ENCODE measurements at regions not wholly inside any gene's neighbourhood (a gene's known extent, or its start where the extent isn't known, plus 50 kb on each side); places are given as distances from the start of the nearest gene placed in this dataset.
A peak's percentile ranks its signal among the peaks of the same experiment; 100 is the strongest.

DNA sequence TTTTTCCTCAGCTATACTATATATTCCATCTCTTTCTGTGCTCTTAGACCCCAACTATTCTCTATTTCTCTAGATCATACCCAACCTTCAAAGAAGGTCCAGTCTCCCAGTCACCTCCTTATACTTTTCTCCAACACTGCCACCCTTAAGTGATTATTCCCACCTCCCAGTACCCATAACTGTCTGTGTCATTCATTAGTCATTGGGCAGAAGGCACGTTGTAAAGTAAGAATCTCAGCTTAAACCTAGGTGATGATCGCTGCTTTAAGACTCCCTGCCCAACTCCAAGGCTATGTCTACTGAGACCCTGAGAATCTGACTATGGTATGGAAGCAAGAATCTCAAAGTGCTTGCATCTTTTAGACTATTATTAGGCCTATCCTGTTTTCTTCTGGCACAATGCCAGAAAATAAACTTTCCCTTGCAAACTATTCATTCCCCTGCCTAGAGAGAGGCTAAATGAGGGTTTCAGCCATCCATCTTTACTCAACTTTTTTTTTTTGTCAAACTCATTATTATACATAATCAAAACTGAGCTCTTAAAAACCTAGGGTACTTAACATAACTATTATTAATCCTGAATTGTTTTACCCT is 174.3 kb upstream of the DPT start:
- Histone ChIP-seq H3K27ac (no peak overlapping the region), H3K4me1 (peaks cover 23 to 24% of the 10 kb centered on the region in 2 donors), H3K4me3 (replicated peaks in 1 of 3) (no peak overlapping the region), H3K36me3 (no peaks in the 10 kb centered on the region), H3K27me3 (no peaks in the 10 kb centered on the region), H3K9me3 (no peaks in the 10 kb centered on the region)
- TF ChIP-seq POLR2A (IDR thresholded peaks at IDR 0.05) = no peak
- TF ChIP-seq, protein P1, sequence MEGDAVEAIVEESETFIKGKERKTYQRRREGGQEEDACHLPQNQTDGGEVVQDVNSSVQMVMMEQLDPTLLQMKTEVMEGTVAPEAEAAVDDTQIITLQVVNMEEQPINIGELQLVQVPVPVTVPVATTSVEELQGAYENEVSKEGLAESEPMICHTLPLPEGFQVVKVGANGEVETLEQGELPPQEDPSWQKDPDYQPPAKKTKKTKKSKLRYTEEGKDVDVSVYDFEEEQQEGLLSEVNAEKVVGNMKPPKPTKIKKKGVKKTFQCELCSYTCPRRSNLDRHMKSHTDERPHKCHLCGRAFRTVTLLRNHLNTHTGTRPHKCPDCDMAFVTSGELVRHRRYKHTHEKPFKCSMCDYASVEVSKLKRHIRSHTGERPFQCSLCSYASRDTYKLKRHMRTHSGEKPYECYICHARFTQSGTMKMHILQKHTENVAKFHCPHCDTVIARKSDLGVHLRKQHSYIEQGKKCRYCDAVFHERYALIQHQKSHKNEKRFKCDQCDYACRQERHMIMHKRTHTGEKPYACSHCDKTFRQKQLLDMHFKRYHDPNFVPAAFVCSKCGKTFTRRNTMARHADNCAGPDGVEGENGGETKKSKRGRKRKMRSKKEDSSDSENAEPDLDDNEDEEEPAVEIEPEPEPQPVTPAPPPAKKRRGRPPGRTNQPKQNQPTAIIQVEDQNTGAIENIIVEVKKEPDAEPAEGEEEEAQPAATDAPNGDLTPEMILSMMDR (IDR thresholded peaks at IDR 0.05) = no peak
- intact Hi-C loops (cut with DNase I) = no loop called here
- WGBS, 2 donors = 90 to 95% methylated on average over 2 of the region's 2 CpGs
- no peak for DNase-seq

DNA sequence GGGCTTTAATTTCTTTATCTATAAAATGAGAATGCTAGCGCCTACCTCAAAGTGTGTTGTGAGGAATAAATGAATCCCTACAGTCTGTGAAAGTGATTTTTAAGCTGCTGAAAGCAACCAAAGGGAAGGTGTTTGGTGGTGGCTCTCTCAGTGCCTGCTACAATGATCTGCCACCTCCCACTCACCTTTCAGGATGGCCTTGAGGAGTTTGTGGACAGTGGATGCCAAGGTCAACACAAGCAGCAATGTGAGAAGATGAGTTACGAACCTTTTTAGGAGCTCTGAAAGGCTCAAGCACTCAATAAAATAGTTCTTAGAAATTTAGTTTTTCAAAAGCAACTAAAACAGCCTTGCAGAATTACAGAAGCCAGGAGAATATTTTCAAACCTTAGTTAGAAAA is 176.6 kb upstream of the DPT start:
- no peaks in the 10 kb centered on the region for H3K27me3 ChIP-seq
- TF ChIP-seq, protein P1 (IDR thresholded peaks at IDR 0.05) = no peak
- TF ChIP-seq POLR2A (IDR thresholded peaks at IDR 0.05) = no peak
- no peaks in the 10 kb centered on the region for H3K9me3 ChIP-seq
- WGBS, 2 donors = 92 to 98% methylated on average over 2 of the region's 2 CpGs
- H3K27ac ChIP-seq = no peak overlapping the region
- no peak overlapping the region for H3K4me3 ChIP-seq (replicated peaks in 1 of 3)
- no peak for DNase-seq
- peaks cover 23 to 24% of the 10 kb centered on the region in 2 donors for H3K4me1 ChIP-seq
- no peaks in the 10 kb centered on the region for H3K36me3 ChIP-seq
- intact Hi-C loops (cut with DNase I) = no loop called here

DNA sequence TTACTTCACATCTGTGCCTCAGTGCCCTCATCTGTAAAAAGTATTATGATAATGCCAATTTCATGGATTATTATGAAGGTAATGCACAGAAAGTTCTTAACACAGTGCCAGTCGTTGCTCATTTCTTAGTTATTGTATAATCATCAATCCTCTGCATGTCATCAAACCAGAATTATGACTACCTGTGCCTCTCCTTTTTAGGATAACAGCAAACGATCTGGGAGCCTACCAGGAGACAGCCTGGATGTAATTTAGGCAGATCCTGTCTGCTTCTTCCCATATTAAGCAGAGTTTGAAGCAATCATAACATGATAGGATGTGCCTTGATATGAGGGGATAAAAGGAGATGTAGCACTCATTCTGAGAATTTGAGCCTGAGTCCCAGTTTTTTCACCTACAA is 177.4 kb upstream of the DPT start:
- TF ChIP-seq, protein P1 (IDR thresholded peaks at IDR 0.05) = no peak

DNA sequence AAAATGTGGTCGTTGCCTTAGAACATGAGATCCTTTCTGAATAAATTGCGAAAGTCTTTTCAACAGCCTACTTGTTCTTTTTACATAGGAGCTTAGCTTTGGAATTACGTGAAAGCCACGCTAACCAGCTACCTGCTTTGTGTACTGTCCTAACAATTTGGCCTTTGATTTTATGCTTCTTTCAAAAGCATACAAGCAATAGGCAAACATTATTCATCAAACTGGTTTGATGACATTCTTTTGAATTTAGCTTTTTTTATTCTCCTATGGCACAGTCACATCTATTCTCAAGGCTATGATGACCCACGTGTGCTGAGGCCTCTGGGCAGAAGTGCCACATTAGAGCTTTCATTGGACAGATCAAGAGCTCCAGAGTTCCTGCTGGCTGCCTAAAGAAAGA is 178.0 kb upstream of the DPT start:
- no peaks in the 10 kb centered on the region for H3K27me3 ChIP-seq
- TF ChIP-seq POLR2A (IDR thresholded peaks at IDR 0.05) = peak in 1 of 2 donors; percentile 29
- TF ChIP-seq, protein P1 (IDR thresholded peaks at IDR 0.05) = no peak
- peak overlapping the region; percentile 34 to 77 (median 73) for H3K27ac ChIP-seq
- H3K4me1 ChIP-seq = peaks cover 25 to 26% of the 10 kb centered on the region in 2 donors
- no peaks in the 10 kb centered on the region for H3K9me3 ChIP-seq
- WGBS, 2 donors = 40 to 46% methylated on average over 5 of the region's 5 CpGs
- DNase-seq = peak; percentile 44 to 50
- H3K4me3 ChIP-seq (replicated peaks in 1 of 3) = no peak overlapping the region
- intact Hi-C loops (cut with DNase I) = no loop called here
- no peaks in the 10 kb centered on the region for H3K36me3 ChIP-seq

More for the DNA sequence above, 177.4 kb upstream of the DPT start:
- Histone ChIP-seq H3K36me3 (no peaks in the 10 kb centered on the region), H3K9me3 (no peaks in the 10 kb centered on the region), H3K27me3 (no peaks in the 10 kb centered on the region), H3K27ac (peak overlapping the region; percentile 34 to 77 (median 73)), H3K4me1 (peaks cover 23 to 24% of the 10 kb centered on the region in 2 donors), H3K4me3 (replicated peaks in 1 of 3) (no peak overlapping the region)
- intact Hi-C loops (cut with DNase I) = no loop called here
- no peak for DNase-seq
- 82% methylated on average over 2 of the region's 2 CpGs for WGBS, 2 donors

DNA sequence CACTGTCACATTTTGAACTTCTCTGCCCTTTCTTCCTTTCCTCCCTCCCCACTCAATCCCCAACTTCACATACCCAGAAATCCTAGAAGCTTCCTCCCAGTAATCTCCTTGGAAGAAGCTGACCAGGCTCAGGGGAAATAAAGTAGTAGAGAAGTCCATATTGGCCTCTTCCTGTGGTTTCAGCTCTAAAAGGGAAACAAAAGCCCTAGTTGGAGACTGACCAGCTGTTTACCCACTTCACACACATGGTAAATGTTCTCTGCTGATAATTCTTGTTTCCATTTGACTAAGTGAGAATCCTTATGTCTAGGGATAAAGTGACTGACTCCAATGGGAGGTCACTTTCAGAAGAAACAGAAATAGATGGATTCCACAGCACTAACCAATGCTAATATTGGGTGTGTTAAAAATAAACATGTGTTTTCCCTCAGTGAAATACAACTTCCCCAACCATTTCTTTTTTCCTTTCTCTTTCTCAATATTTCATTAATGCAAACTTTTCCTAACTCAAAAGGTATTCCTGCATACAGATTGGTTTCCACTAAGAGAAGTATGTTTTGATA is 178.9 kb upstream of the DPT start:
- Histone ChIP-seq H3K4me3 (replicated peaks in 1 of 3) (no peak overlapping the region), H3K27ac (peak overlapping the region in 2 of 3 donors; percentile 73 to 77), H3K27me3 (no peaks in the 10 kb centered on the region), H3K36me3 (no peaks in the 10 kb centered on the region), H3K4me1 (peaks cover 28 to 34% of the 10 kb centered on the region in 2 donors), H3K9me3 (no peaks in the 10 kb centered on the region)
- TF ChIP-seq POLR2A (IDR thresholded peaks at IDR 0.05) = no peak
- TF ChIP-seq, protein P1 (IDR thresholded peaks at IDR 0.05) = no peak
- no peak for DNase-seq
- intact Hi-C loops (cut with DNase I) = no loop called here
